ENCODE measurements at regions not wholly inside any gene's neighbourhood (a gene's known extent, or its start where the extent isn't known, plus 50 kb on each side); places are given as distances from the start of the nearest gene placed in this dataset.
A peak's percentile ranks its signal among the peaks of the same experiment; 100 is the strongest.

- H3K27me3 ChIP-seq (ENCODE audit: low read depth): no peaks in the 10 kb centered on the region
- H3K36me3 ChIP-seq: no peaks in the 10 kb centered on the region
- ATAC-seq (peak in 1 of 2 donors; percentile 61), DNase-seq (no peak)
- H3K4me3 ChIP-seq: no peak overlapping the region
- intact Hi-C loops (cut with DNase I): no loop called here
- no peaks in the 10 kb centered on the region for H3K9me3 ChIP-seq
- no peak overlapping the region for H3K27ac ChIP-seq
- H3K4me1 ChIP-seq: peaks cover 8% of the 10 kb centered on the region
- no peak for TF ChIP-seq CTCF (IDR thresholded peaks at IDR 0.05)
Measured at GRCh38 chr21:29228306-29228705, 70.4 kb upstream of the BACH1 start.

DNA sequence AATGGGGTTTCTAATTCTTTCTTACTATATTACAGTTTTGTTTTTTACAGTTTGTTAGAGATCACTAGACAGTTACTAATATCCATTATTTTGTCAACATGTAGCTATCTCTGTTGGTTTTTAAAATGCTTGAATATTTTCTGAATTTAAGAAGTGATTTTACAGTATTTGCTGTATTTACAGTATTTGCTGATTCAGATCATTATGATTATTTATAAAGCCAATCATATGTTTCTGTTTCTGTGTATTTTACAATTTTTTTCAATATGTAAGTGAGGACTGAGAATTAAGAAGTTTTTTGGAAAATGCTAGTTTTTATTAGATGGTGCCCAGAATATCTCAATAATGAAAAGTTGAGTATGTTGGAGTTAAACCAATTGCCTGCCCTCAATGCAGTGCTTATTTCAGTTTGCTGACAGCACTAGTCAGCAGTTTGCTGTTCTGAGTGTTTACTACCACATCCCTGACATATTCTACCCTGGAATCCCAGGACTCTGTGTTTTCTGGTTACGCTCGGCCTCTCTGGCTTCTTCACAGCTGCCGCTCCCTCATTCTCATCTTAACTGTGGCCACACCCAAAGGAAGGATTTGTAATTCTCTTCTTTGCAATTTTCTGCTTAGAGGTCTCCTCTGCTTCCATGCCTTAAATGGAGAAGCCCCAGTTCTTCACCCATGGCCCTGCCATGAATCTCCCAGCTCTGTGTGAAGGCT, 68.0 kb upstream of the BACH1 start:
- H3K36me3 ChIP-seq: no peaks in the 10 kb centered on the region
- no peaks in the 10 kb centered on the region for H3K9me3 ChIP-seq
- DNase-seq (no peak), ATAC-seq (peak; percentile 31 to 37)
- TF ChIP-seq CTCF (IDR thresholded peaks at IDR 0.05): no peak
- intact Hi-C loops (cut with DNase I): no loop called here
- no peak overlapping the region for H3K27ac ChIP-seq
- H3K4me3 ChIP-seq: no peak overlapping the region
- peaks cover 14% of the 10 kb centered on the region for H3K4me1 ChIP-seq
- H3K27me3 ChIP-seq (ENCODE audit: low read depth): no peaks in the 10 kb centered on the region

GRCh38 chr21:29231756-29232529, 66.8 kb upstream of the BACH1 start:
- Histone ChIP-seq H3K27me3 (ENCODE audit: low read depth) (no peaks in the 10 kb centered on the region), H3K4me1 (peaks cover 26% of the 10 kb centered on the region), H3K36me3 (no peaks in the 10 kb centered on the region), H3K27ac (no peak overlapping the region), H3K4me3 (no peak overlapping the region), H3K9me3 (no peaks in the 10 kb centered on the region)
- no peak for ATAC-seq
- DNase-seq: no peak
- intact Hi-C loops (cut with DNase I): no loop called here
- TF ChIP-seq CTCF (IDR thresholded peaks at IDR 0.05): no peak

DNA sequence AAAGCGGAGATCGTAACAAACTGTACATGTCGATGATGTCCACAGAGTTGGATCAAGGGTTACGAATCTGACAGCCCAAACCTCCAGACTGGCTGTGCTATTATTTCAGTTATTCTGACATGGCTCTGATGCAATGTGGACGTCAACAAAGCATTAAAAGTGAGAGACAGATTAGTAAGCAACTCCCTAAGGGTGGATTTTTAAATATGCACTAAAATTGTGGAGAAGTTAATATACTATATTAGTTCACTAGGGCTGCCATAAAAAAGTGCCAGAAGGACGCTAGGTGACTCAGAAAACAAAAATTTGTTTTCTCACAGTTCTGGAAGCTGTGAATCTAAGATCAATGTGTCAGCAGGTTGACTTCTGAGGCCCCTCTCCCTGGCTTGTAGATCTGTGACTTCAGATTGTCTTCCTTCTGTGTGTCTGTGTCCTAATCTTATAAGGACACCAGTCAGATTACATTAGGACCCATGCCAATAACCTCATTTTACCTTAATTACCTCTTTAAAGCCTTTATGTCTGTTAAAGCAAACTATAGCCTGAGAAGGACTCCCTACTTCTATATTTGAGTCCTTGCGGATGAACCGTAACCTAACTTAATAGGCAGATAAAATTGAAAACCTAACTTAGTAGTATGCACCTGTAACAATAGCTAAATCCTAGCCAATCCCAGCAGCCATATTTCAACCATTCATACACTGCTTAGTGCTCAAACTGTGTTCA, 66.0 kb upstream of the BACH1 start:
- ATAC-seq: no peak
- no peaks in the 10 kb centered on the region for H3K27me3 ChIP-seq (ENCODE audit: low read depth)
- no peak overlapping the region for H3K4me3 ChIP-seq
- intact Hi-C loops (cut with DNase I): no loop called here
- H3K4me1 ChIP-seq: peaks cover 33% of the 10 kb centered on the region
- no peak for DNase-seq
- no peaks in the 10 kb centered on the region for H3K36me3 ChIP-seq
- no peaks in the 10 kb centered on the region for H3K9me3 ChIP-seq
- no peak for TF ChIP-seq CTCF (IDR thresholded peaks at IDR 0.05)
- H3K27ac ChIP-seq: no peak overlapping the region

- Histone ChIP-seq H3K9me3 (no peaks in the 10 kb centered on the region), H3K36me3 (no peaks in the 10 kb centered on the region), H3K4me3 (no peak overlapping the region), H3K27ac (peak overlapping the region; percentile 4), H3K4me1 (peaks cover 38% of the 10 kb centered on the region), H3K27me3 (ENCODE audit: low read depth) (no peaks in the 10 kb centered on the region)
- no peak for TF ChIP-seq CTCF (IDR thresholded peaks at IDR 0.05)
- intact Hi-C loops (cut with DNase I): no loop called here
- DNase-seq: no peak
- peak; percentile 17 to 35 for ATAC-seq
Measured at GRCh38 chr21:29233256-29233546, 65.5 kb upstream of the BACH1 start.
